Kidney (tissue), 13 donors: ENCODE measurements at regions not wholly inside any gene's neighbourhood (a gene's known extent, or its start where the extent isn't known, plus 50 kb on each side); places are given as distances from the start of the nearest gene placed in this dataset.

Experiments
- DNase-seq, 5 donors: peaks; one replicate each; pipeline ENCODE4 v3.0.0-alpha.2; 2013 to 2020
- FAIRE-seq: peaks from 2 replicates; lab custom pipeline; 2012; peaks lifted over from hg19 to GRCh38; lab: Jason Lieb, UNC
- H3K27ac ChIP-seq, 2 donors: one replicate each; pipeline ENCODE4 v1.7.0; 2013; ENCODE audit warnings: low read depth in 2 of 2, low read length in 2 of 2, inconsistent platforms in 1 of 2
- H3K27me3 ChIP-seq: one replicate; pipeline ENCODE4 v1.7.1; 2013; ENCODE audit warnings: low read length, inconsistent platforms; ENCODE audit not compliant: control insufficient read depth, insufficient read depth
- H3K36me3 ChIP-seq, 3 donors: one replicate each; pipeline versions ENCODE4 v1.7.0 to v1.7.1; 2013; ENCODE audit warnings: low read length in 3 of 3, control low read depth in 1 of 3, inconsistent platforms in 1 of 3; ENCODE audit not compliant: insufficient read depth in 3 of 3, control insufficient read depth in 2 of 3
- H3K4me1 ChIP-seq, 3 donors: one replicate each; pipeline versions ENCODE4 v1.7.0 to v1.7.1; 2013; ENCODE audit warnings: low read length in 3 of 3, inconsistent platforms in 1 of 3, low read depth in 1 of 3; ENCODE audit not compliant: control insufficient read depth in 2 of 3, insufficient read depth in 2 of 3
- H3K4me3 ChIP-seq, 3 donors: one replicate each; pipeline versions ENCODE4 v1.7.0 to v1.8.1; 2013; ENCODE audit warnings: low read length in 3 of 3, control low read depth in 1 of 3, inconsistent platforms in 1 of 3
- H3K9ac ChIP-seq, 3 donors: one replicate each; pipeline versions ENCODE4 v1.7.0 to v1.7.1; 2013; ENCODE audit warnings: low read length in 3 of 3, control low read depth in 1 of 3, inconsistent platforms in 1 of 3
- H3K9me3 ChIP-seq, 3 donors: one replicate each; pipeline versions ENCODE4 v1.7.0 to v1.7.1; 2013; ENCODE audit warnings: low read length in 3 of 3, control low read depth in 1 of 3, inconsistent platforms in 1 of 3; ENCODE audit not compliant: control insufficient read depth in 2 of 3, insufficient read depth in 1 of 3
- CTCF ChIP-seq: IDR thresholded peaks from 3 replicates; pipeline ENCODE4 v1.5.1; 2012; ENCODE audit warnings: mild to moderate bottlenecking, moderate library complexity, borderline replicate concordance; ENCODE audit not compliant: insufficient read depth; ENCODE audit errors: extremely low read depth
- intact Hi-C: fragments of 100-400 bp; cut with DNase I; formaldehyde crosslinking; loops from one replicate; pipeline ENCODE4 v1.11.1; 2022
- donor health status: control.
- donor health status: control.
- donor health status: control.
- donor health status: control.
- donor health status: control.
- donor health status: DM: yes; HTN: yes; CAD: no.
- donor health status: Normal renal cell carcinoma (clear cell type).

GRCh38 chr11:42806191-42806590 is 505.6 kb upstream of the API5 start:
- Histone ChIP-seq H3K9ac (no peak overlapping the region), H3K27ac (no peak overlapping the region), H3K4me1 (no peaks in the 10 kb centered on the region), H3K4me3 (no peak overlapping the region), H3K36me3 (no peaks in the 10 kb centered on the region), H3K9me3 (no peaks in the 10 kb centered on the region), H3K27me3 (no peaks in the 10 kb centered on the region)
- no peak for FAIRE-seq
- intact Hi-C loops, result no loop called here
- no peak for TF ChIP-seq CTCF
- DNase-seq, result no peak

- Histone ChIP-seq H3K9me3 (no peaks in the 10 kb centered on the region), H3K4me1 (no peaks in the 10 kb centered on the region), H3K27ac (no peak overlapping the region), H3K4me3 (no peak overlapping the region), H3K27me3 (no peaks in the 10 kb centered on the region), H3K36me3 (no peaks in the 10 kb centered on the region), H3K9ac (no peak overlapping the region)
- DNase-seq, result peak in 3 of 5 donors; percentile 11 to 76 (median 65)
- intact Hi-C loops, result no loop called here
- no peak for FAIRE-seq
- no peak for TF ChIP-seq CTCF
Observed at GRCh38 chr11:42812361-42812760, 499.4 kb upstream of the API5 start.

- no peaks in the 10 kb centered on the region for H3K27me3 ChIP-seq
- no peak overlapping the region for H3K27ac ChIP-seq
- DNase-seq (no peak), FAIRE-seq (no peak)
- no peaks in the 10 kb centered on the region for H3K4me1 ChIP-seq
- H3K9me3 ChIP-seq, result no peaks in the 10 kb centered on the region
- H3K9ac ChIP-seq, result no peak overlapping the region
- TF ChIP-seq CTCF, result no peak
- intact Hi-C loops, result no loop called here
- H3K4me3 ChIP-seq, result no peak overlapping the region
- no peaks in the 10 kb centered on the region for H3K36me3 ChIP-seq
Observed at GRCh38 chr11:42812960-42813359, 498.8 kb upstream of the API5 start.

GRCh38 chr11:42816471-42816870 is 495.3 kb upstream of the API5 start:
- TF ChIP-seq CTCF, result no peak
- FAIRE-seq (no peak), DNase-seq (no peak)
- no peaks in the 10 kb centered on the region for H3K9me3 ChIP-seq
- no peaks in the 10 kb centered on the region for H3K4me1 ChIP-seq
- intact Hi-C loops, result no loop called here
- H3K4me3 ChIP-seq, result no peak overlapping the region
- no peak overlapping the region for H3K9ac ChIP-seq
- H3K36me3 ChIP-seq, result no peaks in the 10 kb centered on the region
- no peak overlapping the region for H3K27ac ChIP-seq
- H3K27me3 ChIP-seq, result no peaks in the 10 kb centered on the region
